ENCODE measurements at regions not wholly inside any gene's neighbourhood (a gene's known extent, or its start where the extent isn't known, plus 50 kb on each side); places are given as distances from the start of the nearest gene placed in this dataset.

GRCh38 chr1:190679454-190679853 lies 201.8 kb upstream of the BRINP3 start:
- no peak overlapping the region for H3K27ac ChIP-seq (ENCODE audit: extremely low read length, insufficient read depth, low read length)
- no peak for TF ChIP-seq ZNF460 (CRISPR knock-in tag; IDR thresholded peaks at IDR 0.05; ENCODE audit: borderline replicate concordance)
- no peak for TF ChIP-seq ZNF558 (CRISPR knock-in tag; IDR thresholded peaks at IDR 0.05; ENCODE audit: borderline replicate concordance)
- TF ChIP-seq ZBTB4 (CRISPR knock-in tag; IDR thresholded peaks at IDR 0.05; ENCODE audit: borderline replicate concordance): no peak
- no peak for TF ChIP-seq DBP (CRISPR knock-in tag; IDR thresholded peaks at IDR 0.05; ENCODE audit: not compliant biosample characterization)
- no peak for TF ChIP-seq HNRNPK (IDR thresholded peaks at IDR 0.05; ENCODE audit: low read depth, low read length, poor library complexity, severe bottlenecking)
- no peak for TF ChIP-seq KDM3A (CRISPR knock-in tag; IDR thresholded peaks at IDR 0.05; ENCODE audit: low read depth)
- no peak for TF ChIP-seq CBX2 (IDR thresholded peaks at IDR 0.05; ENCODE audit: low read depth, low read length)
- no peak for TF ChIP-seq CBX2 (CRISPR knock-in tag; IDR thresholded peaks at IDR 0.05; ENCODE audit: low read depth)
- TF ChIP-seq ISL2 (CRISPR knock-in tag; IDR thresholded peaks at IDR 0.05): no peak
- no peak for TF ChIP-seq JDP2 (CRISPR knock-in tag; IDR thresholded peaks at IDR 0.05; ENCODE audit: borderline replicate concordance)
- no peak for TF ChIP-seq HOXA9 (CRISPR knock-in tag; IDR thresholded peaks at IDR 0.05; ENCODE audit: borderline replicate concordance)
- H3K79me2 ChIP-seq (ENCODE audit: insufficient read depth, low read length): no peaks in the 10 kb centered on the region
- in situ Hi-C loops (cut with HindIII; ENCODE audit: extremely low pct_ligation_motif_present, low pct_unique_long_range_greater_than_20kb): no loop called here
- no peak for FAIRE-seq
- WGBS (ENCODE audit: low lambda C conversion rate): 1% methylated on average over 2 of the region's 2 CpGs
- ChIA-PET CTCF (ENCODE audit: low intra/inter-chr PET ratio, low total read pairs) (no interaction called here), POLR2A (no interaction called here)
- H2AFZ ChIP-seq (ENCODE audit: low read length): no peak overlapping the region
- BruUV-seq (replicated peaks): no TSS peak
- no peak for DNase-seq (ENCODE audit: low spot score)
- H3K36me3 ChIP-seq (replicated peaks in 1 of 2; ENCODE audit: control insufficient read depth in 1 of 2, insufficient read depth in 2 of 2, low read length in 2 of 2): no peaks in the 10 kb centered on the region
- ATAC-seq: no peak
- no peaks in the 10 kb centered on the region for H4K20me1 ChIP-seq (ENCODE audit: insufficient read depth, low read length)
- H3K9ac ChIP-seq (ENCODE audit: insufficient read depth, low read depth, low read length): no peak overlapping the region
- H3K4me1 ChIP-seq (ENCODE audit: insufficient read depth, low read length): no peaks in the 10 kb centered on the region
- H3K27me3 ChIP-seq (ENCODE audit: control insufficient read depth in 1 of 2, insufficient read depth in 2 of 2, low read length in 2 of 2): no peaks in the 10 kb centered on the region
- H3K9me3 ChIP-seq (ENCODE audit: low read length): no peaks in the 10 kb centered on the region
- H3K4me3 ChIP-seq (replicated peaks in 1 of 3; ENCODE audit: insufficient read depth in 1 of 3, low read depth in 2 of 3, low read length in 3 of 3): no peak overlapping the region
- intact Hi-C loops (cut with micrococcal nuclease; ENCODE audit: unreplicated experiment): no loop called here
- no peak overlapping the region for H3K4me2 ChIP-seq (ENCODE audit: low read depth, low read length)

Measured in HepG2 (cell line).